ENCODE measurements at regions not wholly inside any gene's neighbourhood (a gene's known extent, or its start where the extent isn't known, plus 50 kb on each side); places are given as distances from the start of the nearest gene placed in this dataset.

DNA sequence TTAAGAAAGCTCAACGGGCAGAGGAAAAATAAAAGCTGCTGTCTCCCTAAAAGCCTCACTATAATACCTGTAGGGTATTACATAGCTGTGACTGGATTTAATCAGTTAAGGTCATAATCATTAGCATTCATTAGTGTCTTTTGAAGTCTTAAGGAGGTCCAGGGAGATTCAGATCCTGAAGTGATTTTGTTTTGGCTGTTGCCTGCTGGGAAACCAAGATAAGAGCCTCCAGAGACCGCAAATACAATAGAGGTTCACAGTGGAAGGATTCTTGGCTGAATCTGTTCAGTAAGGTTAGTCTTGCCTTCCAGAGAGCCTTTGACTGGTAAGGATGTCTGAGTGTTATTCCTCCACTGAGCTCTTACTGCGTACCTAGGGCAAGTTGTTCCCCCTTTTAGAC is 54.0 kb upstream of the TNFRSF19 start:
- no peak for TF ChIP-seq POLR2A (IDR thresholded peaks at IDR 0.05; ENCODE audit: low read depth, low read length)
- TF ChIP-seq, protein P1, sequence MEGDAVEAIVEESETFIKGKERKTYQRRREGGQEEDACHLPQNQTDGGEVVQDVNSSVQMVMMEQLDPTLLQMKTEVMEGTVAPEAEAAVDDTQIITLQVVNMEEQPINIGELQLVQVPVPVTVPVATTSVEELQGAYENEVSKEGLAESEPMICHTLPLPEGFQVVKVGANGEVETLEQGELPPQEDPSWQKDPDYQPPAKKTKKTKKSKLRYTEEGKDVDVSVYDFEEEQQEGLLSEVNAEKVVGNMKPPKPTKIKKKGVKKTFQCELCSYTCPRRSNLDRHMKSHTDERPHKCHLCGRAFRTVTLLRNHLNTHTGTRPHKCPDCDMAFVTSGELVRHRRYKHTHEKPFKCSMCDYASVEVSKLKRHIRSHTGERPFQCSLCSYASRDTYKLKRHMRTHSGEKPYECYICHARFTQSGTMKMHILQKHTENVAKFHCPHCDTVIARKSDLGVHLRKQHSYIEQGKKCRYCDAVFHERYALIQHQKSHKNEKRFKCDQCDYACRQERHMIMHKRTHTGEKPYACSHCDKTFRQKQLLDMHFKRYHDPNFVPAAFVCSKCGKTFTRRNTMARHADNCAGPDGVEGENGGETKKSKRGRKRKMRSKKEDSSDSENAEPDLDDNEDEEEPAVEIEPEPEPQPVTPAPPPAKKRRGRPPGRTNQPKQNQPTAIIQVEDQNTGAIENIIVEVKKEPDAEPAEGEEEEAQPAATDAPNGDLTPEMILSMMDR (IDR thresholded peaks at IDR 0.05; ENCODE audit: extremely low read depth in 1 of 2, insufficient read depth in 1 of 2, low read depth in 1 of 2, low read length in 2 of 2) = no peak

All from endothelial cell of umbilical vein (primary cell).